DND-41 (cell line): ENCODE measurements at regions not wholly inside any gene's neighbourhood (a gene's known extent, or its start where the extent isn't known, plus 50 kb on each side); places are given as distances from the start of the nearest gene placed in this dataset.

Experiments
- ATAC-seq: fragments of 200-7000 bp; cut with Tn5 transposase; 3 replicates; pipeline ENCODE4 v1.9.1; 2021; ENCODE audit warnings: low read depth; ENCODE audit not compliant: insufficient read depth
- DNase-seq: peaks from one replicate; pipeline ENCODE4 v3.0.0-alpha.2; 2020
- H2AFZ ChIP-seq: 2 replicates; pipeline ENCODE4 v1.6.0; 2012; ENCODE audit warnings: low read depth, low read length
- H3K27ac ChIP-seq: 2 replicates; pipeline ENCODE4 v1.5.1; 2012; ENCODE audit warnings: low read length, inconsistent platforms
- H3K27me3 ChIP-seq: fragments of 200-600 bp; sonication (generic); 2 replicates; pipeline ENCODE4 v1.6.0; 2012; ENCODE audit warnings: low read length, mild to moderate bottlenecking, inconsistent platforms; ENCODE audit not compliant: insufficient read depth, poor library complexity
- H3K36me3 ChIP-seq: 2 replicates; pipeline ENCODE4 v1.5.1; 2012; ENCODE audit warnings: low read length, inconsistent platforms; ENCODE audit not compliant: insufficient read depth
- H3K4me1 ChIP-seq: 2 replicates; pipeline ENCODE4 v1.5.1; 2012; ENCODE audit warnings: mild to moderate bottlenecking, low read length; ENCODE audit not compliant: insufficient read depth
- H3K4me2 ChIP-seq: 2 replicates; pipeline ENCODE4 v1.6.0; 2012; ENCODE audit warnings: mild to moderate bottlenecking, moderate library complexity, low read length, inconsistent platforms; ENCODE audit not compliant: insufficient read depth
- H3K4me3 ChIP-seq, 2 experiments: fragments of 200-600 bp in 1 of 2; shearing (Covaris generic) in 1 of 2; 2 replicates each; pipeline ENCODE4 v1.5.1; 2012 to 2016; ENCODE audit warnings: inconsistent platforms in 2 of 2, low read length in 2 of 2, mild to moderate bottlenecking in 2 of 2, low read depth in 1 of 2, moderate library complexity in 1 of 2
- H3K79me2 ChIP-seq: 2 replicates; pipeline ENCODE4 v1.6.0; 2012; ENCODE audit warnings: low read length, inconsistent platforms; ENCODE audit not compliant: insufficient read depth
- H3K9ac ChIP-seq: 2 replicates; pipeline ENCODE4 v1.6.0; 2012; ENCODE audit warnings: low read depth, mild to moderate bottlenecking, inconsistent platforms, low read length, moderate library complexity
- H3K9me3 ChIP-seq: 2 replicates; pipeline ENCODE4 v1.5.1; 2012; ENCODE audit warnings: low read length, moderate library complexity, mild to moderate bottlenecking, inconsistent platforms; ENCODE audit not compliant: insufficient read depth, severe bottlenecking
- H4K20me1 ChIP-seq: 2 replicates; pipeline ENCODE4 v1.6.0; 2012; ENCODE audit warnings: low read length; ENCODE audit not compliant: insufficient read depth
- CTCF ChIP-seq: IDR thresholded peaks from 2 replicates; pipeline ENCODE4 v1.5.1; 2012; ENCODE audit warnings: borderline replicate concordance, low read length, moderate library complexity, mild to moderate bottlenecking; ENCODE audit not compliant: poor library complexity, severe bottlenecking; ENCODE audit errors: extremely low read depth
- EZH2 ChIP-seq: IDR thresholded peaks from 3 replicates; pipeline ENCODE4 v1.6.1; 2012; ENCODE audit warnings: borderline replicate concordance, low read depth, mild to moderate bottlenecking, moderate library complexity, low read length, inconsistent platforms; ENCODE audit not compliant: severe bottlenecking

GRCh38 chr4:138448169-138448568 lies 206.0 kb upstream of the SLC7A11 start:
- DNase-seq: no peak
- H3K9me3 ChIP-seq: no peaks in the 10 kb centered on the region
- H3K4me1 ChIP-seq: no peaks in the 10 kb centered on the region
- H3K79me2 ChIP-seq: no peaks in the 10 kb centered on the region
- H3K4me2 ChIP-seq: no peak overlapping the region
- no peak for ATAC-seq
- no peak overlapping the region for H2AFZ ChIP-seq
- H3K4me3 ChIP-seq: no peak overlapping the region
- H4K20me1 ChIP-seq: no peaks in the 10 kb centered on the region
- TF ChIP-seq CTCF (no peak), EZH2 (no peak)
- no peak overlapping the region for H3K27ac ChIP-seq
- H3K27me3 ChIP-seq: no peaks in the 10 kb centered on the region
- no peaks in the 10 kb centered on the region for H3K36me3 ChIP-seq
- H3K9ac ChIP-seq: no peak overlapping the region

GRCh38 chr4:138446456-138446855 lies 204.3 kb upstream of the SLC7A11 start:
- no peak overlapping the region for H3K4me2 ChIP-seq
- no peaks in the 10 kb centered on the region for H3K9me3 ChIP-seq
- H3K79me2 ChIP-seq: no peaks in the 10 kb centered on the region
- H3K36me3 ChIP-seq: no peaks in the 10 kb centered on the region
- ATAC-seq (no peak), DNase-seq (no peak)
- H3K4me1 ChIP-seq: no peaks in the 10 kb centered on the region
- H4K20me1 ChIP-seq: no peaks in the 10 kb centered on the region
- H3K27me3 ChIP-seq: no peaks in the 10 kb centered on the region
- no peak overlapping the region for H3K9ac ChIP-seq
- no peak overlapping the region for H2AFZ ChIP-seq
- H3K4me3 ChIP-seq: no peak overlapping the region
- H3K27ac ChIP-seq: no peak overlapping the region
- TF ChIP-seq EZH2: no peak
- TF ChIP-seq CTCF: no peak

- H2AFZ ChIP-seq: no peak overlapping the region
- H3K27me3 ChIP-seq: no peaks in the 10 kb centered on the region
- no peak overlapping the region for H3K4me2 ChIP-seq
- no peak for ATAC-seq
- H3K4me1 ChIP-seq: no peaks in the 10 kb centered on the region
- no peak overlapping the region for H3K9ac ChIP-seq
- H3K9me3 ChIP-seq: no peaks in the 10 kb centered on the region
- H4K20me1 ChIP-seq: no peaks in the 10 kb centered on the region
- TF ChIP-seq CTCF (no peak), EZH2 (no peak)
- H3K36me3 ChIP-seq: no peaks in the 10 kb centered on the region
- H3K4me3 ChIP-seq: no peak overlapping the region
- no peaks in the 10 kb centered on the region for H3K79me2 ChIP-seq
- no peak for DNase-seq
- no peak overlapping the region for H3K27ac ChIP-seq
Measured at GRCh38 chr4:138445098-138445497, 202.9 kb upstream of the SLC7A11 start.

GRCh38 chr4:138444260-138444659 lies 202.1 kb upstream of the SLC7A11 start:
- ATAC-seq (no peak), DNase-seq (no peak)
- Histone ChIP-seq H3K79me2 (no peaks in the 10 kb centered on the region), H3K4me1 (no peaks in the 10 kb centered on the region), H3K27me3 (no peaks in the 10 kb centered on the region), H3K9ac (no peak overlapping the region), H3K9me3 (no peaks in the 10 kb centered on the region), H3K4me3 (no peak overlapping the region), H3K36me3 (no peaks in the 10 kb centered on the region), H4K20me1 (no peaks in the 10 kb centered on the region), H3K27ac (no peak overlapping the region), H2AFZ (no peak overlapping the region), H3K4me2 (no peak overlapping the region)
- TF ChIP-seq CTCF: no peak
- TF ChIP-seq EZH2: no peak
